NCI-H2171 treated with DMSO at 0.1 percent for 48 hours (cell line): ENCODE measurements at regions not wholly inside any gene's neighbourhood (a gene's known extent, or its start where the extent isn't known, plus 50 kb on each side); places are given as distances from the start of the nearest gene placed in this dataset.
"Not testable (repeated sequence)": the region's sequence is repeated elsewhere in the genome, so short reads cannot be mapped to it uniquely, and the experiment has no call there.

Source experiments
- DNase-seq: peaks from one replicate; lab custom pipeline; 2025; lab: John Stamatoyannopoulos, UW

DNA sequence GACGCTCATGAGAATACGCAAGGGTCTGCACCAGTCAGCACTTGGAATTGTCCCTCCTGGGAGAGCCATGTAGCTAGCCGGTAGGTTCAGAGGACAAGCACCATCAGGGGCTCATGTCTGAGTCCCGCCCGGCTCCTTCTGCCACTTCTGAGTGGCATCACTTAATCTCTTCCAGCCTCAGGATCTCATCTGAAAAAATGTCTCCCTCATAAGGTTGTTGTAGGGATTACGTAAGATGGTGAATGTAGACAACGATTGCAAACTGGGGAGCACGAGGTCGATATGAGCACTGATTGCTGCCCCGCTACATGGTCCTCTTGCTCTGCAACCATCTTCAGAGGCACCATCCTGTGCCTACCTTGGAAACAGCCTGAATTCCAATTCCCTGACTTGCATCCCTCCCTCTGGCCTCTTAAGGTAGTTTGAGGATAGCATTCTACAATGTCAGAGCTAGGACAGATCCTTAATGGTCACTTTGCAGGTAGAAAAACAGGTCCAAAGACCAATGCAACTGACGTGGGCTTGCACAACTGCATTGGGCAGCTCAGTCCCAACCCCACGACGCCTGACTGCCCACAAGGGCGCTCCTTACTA, 115.8 kb upstream of the TMEM45B start:
- no peak for DNase-seq

DNA sequence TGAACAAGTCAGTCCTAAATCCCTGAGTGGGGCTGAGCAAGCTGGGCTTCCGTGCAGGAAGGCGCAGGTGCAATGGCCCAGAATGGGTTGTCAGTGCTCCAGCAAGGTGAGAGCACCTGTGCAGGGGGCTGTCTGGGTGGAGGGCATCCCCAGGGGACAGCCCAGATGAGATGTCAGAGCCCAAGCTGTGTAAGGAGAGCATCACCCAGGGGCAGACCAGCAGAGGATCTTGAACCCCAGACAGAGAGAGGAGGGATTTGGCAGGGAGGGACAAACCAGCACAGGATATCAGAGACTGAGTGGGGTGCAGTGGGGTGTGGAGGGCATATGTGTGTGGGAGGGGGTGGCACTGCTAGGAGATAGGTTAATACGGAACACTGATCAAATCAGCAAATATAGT, 114.9 kb upstream of the TMEM45B start:
- DNase-seq = no peak

DNA sequence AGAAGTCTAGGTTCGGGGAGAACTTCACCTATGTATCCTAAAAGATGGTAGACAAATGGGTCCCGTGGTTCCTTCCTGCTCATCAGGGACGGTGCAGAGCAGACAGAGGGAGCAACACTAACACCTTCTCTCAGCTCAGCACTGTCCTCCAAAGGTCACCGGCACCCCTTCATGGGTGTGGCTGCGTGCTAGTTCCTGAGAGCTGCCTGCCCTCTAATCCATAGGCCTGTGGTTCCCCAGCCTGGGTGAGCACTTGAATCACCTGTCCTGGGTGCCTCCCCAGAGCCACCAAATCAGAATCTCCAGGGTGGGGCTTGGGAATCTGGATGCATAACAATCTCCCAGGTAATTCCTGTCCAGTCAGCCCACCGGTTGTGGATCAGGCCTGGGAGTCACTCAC, 113.9 kb upstream of the TMEM45B start:
- DNase-seq = no peak

DNA sequence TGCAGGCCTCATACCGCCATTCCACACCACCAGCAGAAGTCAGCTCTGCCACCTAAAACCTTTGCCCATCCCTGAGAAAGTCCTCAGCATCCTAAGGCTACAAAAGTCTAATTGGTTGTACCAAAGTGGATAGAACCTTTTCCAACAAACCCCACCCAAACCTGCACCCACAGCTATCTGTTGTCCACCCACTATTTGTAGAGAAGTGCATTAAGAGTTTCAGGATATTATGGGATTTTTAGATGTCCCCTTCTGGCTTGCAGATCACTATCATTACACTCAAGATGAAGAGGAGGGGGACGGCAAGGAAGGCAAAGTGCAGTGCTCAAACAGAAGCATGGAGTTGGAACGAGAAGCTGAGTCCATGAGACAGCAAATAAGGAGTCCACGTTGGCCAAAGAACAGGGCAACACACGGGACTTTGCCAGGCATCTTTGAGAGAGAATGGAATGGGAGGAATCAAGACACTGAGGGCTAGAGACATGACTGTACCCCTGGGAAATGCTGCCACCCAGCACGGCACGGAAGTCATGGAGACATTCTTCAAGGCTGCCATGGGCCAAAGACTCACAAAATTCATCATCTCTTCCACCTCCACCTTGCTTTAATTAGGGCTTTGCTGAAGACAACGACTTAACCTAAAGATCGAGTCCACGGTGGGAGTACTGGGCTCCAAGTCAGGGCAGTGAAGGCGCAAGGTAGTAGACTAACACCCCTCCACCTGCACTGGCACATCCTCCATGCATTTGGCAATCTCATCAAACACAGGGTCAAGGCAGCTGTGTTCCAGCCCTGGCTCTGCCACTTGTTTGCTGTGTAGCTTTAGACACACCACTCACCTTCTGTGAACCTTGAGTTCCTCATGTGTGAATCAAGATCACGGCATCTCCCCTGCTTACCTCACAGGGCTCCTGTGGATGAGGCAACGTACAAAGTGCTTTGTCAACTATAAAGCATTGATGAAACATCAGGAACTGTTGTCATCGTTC, 112.9 kb upstream of the TMEM45B start:
- no peak for DNase-seq

DNA sequence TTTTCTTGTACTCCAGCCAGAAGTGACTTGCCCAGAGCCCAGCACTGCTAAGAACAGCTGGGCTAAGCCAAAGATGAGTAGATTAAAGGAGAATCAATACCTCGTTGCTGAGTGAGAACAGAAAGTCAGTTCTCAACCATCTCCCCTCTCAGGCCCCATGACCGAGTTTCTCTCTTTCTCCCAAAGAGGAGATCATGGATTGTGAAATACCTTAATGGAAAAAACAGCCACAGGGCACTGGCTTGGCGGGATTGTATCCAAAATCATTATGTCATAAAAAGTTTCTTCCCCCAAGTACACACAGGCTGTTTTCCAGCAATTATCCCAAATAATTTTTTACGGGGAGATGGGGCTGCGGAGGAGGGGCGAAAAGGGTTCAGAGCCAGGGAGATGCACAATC, 111.8 kb upstream of the TMEM45B start:
- DNase-seq = no peak

DNA sequence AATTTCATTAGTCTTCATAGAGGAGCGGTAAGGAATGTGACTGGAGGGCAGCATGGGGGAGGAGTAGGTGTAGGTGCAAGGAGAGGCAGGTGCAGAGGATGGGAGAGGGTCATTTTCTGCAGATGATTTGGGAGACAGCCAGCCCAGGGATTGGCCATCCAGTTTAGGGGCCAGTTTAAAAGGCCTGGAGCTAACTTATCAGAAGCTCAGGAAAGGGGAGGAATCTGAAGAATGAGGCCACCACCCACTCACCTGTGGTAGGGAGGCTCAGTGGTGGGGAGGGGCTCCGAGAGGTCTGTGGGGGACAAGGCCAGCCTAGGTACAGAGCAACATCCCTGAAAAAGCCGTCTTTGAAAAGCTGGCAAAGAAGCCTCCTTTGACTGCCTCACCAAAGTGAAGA, 110.8 kb upstream of the TMEM45B start:
- DNase-seq = no peak

DNA sequence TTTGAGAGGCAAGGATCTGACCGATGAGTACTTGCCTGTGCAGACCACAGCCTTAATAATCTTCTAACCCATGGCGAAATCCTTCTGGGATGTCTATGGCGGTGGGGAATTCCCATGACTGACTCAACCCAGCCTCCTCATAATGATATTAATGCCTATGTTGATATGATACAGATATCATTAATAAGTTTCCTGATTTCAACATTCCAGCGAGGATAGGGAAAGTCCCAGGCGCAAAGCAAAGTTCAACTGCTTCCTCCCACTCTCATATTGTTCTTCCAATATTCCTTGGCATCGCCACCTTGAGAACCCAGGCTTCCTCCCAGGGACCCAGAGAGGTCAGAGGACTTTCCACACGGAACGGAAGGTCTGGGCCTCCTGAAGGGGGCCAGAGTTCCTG, 110.3 kb upstream of the TMEM45B start:
- no peak for DNase-seq

DNA sequence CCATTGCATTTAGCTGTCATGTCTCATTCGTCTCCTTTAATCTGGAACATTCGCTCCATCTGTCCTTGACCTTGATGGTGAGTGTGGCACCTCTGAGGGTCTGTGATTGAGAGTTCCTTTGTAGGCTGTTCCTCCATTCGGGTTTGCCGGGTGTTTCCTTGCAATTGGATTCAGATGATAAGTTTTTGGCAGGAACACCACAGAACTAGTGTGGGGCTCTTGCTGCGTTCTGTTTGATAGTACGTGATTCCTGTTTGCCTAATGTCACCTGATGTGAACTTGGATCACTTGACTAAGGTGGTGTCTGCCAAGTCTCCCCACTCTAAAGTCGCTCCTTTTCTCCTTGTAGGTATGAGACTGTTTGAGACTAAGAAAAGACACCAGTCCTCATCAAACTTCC, 109.7 kb upstream of the TMEM45B start:
- DNase-seq = no peak

DNA sequence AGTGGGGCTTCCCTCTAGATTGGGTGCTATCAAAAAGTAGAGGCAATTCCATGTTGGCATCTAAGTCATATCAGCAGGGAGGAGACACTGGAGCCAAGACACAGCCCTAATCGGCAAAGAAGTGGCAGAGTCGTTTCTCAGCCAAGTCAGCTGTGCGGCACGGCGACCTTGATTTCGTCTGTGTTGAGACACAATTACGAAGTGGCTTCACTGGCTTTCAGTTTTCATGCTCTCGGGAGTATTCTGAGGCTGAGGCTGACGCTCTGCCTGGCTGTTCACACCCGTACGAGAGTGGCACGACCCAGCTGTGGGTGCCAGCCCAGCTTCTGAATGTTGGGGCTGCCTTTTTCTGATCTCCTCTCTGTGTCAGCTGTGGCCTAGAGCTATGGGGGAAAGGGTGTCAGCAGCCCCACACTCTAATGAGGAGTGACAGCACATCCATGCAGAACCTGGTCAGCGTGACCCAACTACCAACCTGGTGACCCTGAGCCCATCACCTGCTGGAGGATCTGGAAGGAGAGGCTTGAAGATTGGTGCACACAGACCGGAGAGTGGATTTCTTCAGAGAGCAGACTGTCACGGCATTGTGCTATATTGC, 105.7 kb upstream of the TMEM45B start:
- no peak for DNase-seq

DNA sequence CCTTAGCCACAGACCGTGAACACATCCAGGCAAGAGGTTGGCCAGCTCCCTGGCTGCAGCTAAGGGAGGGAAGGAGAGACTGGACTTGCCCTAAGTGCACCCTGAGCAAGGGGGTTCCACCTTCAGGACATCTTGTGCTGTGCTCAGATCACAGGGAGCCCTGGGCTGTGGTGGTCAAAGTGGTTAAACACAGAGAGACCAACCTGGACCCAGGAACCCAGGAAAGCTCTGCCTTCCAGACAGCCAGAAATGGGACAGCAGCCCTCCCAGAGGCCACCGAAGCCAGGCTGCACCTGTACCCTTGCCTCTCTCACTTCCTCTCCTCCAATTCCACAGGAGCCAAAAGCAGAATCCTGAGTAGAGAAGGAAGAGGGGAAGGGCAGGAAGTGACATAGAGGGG, 105.2 kb upstream of the TMEM45B start:
- no peak for DNase-seq

DNA sequence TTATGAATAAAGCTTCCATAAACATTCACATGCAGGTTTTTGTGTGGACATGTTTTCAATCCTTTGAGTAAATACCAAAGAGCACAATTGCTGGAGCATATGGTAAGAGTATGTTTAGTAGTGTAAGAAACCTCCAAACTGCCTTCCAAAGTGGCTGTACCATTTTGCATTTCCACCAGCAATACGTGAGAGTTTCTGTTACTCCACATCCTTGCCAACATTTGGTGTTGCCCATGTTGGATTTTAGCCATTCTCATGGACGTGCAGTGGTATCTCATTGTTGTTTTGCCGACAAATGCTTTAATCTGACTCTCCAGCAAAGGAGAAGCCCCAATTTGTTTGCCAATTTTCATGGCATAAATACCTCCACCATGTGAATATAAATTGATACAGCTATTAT, 103.9 kb upstream of the TMEM45B start:
- DNase-seq = no peak

DNA sequence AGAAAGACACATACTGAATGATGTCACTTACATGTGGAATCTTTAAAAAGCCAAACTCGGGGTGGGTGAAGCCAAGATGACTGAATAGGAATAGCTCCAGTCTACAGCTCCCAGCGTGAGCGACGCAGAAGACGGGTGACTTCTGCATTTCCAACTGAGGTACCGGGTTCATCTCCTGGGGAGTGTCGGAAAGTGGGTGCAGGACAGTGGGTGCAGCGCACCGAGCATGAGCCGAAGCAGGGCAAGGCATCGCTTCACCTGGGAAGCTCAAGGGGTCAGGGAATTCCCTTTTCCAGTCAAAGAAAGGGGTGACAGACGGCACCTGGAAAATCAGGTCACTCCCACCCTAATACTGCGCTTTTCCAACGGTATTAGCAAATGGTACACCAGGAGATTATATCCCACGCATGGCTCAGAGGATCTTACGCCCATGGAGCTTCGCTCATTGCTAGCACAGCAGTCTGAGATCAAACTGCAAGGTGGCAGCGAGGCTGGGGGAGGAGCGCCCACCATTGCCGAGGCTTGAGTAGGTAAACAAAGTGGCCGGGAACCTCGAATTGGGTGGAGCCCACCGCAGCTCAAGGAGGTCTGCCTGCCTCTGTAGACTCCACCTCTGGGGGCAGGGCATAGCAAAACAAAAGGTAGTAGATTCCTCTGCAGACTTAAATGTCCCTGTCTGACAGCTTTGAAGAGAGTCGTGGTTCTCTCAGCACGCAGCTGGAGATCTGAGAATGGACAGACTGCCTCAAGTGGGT, 103.0 kb upstream of the TMEM45B start:
- not testable (repeated sequence) for DNase-seq

DNA sequence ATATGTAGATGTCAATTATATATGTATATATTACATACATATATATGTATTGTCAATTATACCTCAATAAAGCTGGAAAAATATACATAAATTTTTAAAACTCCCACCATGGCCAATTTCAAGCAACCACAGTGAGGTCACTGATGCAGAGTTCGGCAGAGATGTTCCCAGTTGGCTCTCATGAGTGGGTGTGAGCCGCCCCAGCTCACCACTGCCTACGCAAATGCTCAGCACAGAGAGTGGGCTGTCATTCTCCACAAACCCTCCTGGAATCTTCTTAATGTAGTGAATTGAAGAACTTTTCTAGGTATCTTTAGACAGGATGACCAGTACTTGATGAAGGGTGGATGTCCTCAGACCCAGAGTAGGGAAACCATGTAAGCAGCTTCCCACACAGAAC, 96.6 kb upstream of the TMEM45B start:
- DNase-seq = no peak

DNA sequence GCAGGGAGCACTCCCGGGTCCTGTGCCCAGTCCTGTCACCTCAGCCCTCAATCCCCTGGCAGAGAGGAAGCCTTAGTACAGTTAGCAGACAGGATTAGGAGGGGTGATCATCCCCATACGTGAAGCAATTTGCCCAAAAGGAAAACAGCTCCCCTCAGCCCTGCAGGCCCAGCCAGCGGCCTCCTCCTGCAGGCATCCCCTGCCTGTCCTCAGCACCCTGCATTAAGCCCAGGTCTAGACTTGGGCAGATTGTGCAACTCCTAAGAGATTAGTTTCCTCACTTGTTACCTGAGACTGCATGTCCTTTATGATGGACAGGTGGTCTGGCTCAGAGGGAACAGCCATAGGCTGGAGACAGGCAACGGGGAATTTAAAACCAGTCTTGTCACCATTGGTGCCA, 95.5 kb upstream of the TMEM45B start:
- DNase-seq = no peak

DNA sequence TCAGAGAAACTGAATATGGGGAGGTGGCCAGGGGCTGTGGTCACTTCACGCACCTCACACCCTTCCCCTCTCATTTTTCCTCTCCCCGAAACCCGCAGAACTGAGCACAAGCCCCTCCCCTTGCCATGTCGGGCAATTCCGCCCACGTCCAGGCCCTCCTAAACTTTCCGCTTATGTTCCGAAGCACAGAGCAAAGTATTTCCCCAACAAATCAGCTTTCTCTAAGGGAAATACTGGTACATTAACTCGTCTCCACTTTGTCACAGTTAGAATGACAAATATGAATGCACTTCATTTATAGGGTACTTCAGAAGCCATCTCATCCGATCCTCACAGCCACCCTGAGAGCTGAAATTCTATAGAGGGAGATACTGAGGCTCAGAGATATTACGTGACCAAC, 94.7 kb upstream of the TMEM45B start:
- no peak for DNase-seq

DNA sequence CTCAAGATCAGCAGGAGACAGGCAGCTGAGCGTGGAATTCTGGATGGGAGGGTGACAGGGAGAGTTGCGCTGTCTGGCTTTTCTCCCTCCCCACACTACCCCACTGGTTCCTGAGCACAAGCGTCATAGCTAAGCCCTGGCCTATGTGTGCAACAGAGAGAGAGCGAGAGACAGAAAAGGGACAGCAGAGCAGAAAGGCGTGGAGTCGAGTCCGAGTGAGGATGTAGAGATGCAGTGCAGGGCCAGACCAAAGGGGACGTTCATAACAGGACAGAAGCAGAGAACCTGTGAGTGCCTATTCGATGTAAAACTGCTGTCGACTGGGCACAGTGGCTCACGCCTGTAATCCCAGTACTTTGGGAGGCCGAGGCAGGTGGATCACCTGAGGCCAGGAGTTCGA, 94.0 kb upstream of the TMEM45B start:
- DNase-seq = no peak

DNA sequence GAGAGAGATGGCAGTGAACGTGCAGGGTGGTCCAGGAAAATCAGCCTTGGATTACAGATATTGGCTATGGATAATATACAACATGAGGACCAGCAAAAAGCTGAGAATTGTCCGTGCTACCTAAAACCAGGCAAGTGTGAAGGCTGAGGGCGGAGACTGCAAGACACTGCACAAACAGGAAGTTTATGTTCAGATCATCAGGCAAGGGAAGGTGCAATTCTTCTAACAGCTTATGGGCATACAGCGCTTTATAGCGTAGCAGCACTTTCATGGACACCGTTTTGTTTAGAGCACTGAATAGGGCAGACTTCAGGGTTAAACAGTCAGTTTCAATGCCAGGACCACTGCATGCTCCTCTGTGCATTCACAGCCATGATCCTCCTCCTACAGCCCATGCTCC, 93.1 kb upstream of the TMEM45B start:
- DNase-seq = no peak

DNA sequence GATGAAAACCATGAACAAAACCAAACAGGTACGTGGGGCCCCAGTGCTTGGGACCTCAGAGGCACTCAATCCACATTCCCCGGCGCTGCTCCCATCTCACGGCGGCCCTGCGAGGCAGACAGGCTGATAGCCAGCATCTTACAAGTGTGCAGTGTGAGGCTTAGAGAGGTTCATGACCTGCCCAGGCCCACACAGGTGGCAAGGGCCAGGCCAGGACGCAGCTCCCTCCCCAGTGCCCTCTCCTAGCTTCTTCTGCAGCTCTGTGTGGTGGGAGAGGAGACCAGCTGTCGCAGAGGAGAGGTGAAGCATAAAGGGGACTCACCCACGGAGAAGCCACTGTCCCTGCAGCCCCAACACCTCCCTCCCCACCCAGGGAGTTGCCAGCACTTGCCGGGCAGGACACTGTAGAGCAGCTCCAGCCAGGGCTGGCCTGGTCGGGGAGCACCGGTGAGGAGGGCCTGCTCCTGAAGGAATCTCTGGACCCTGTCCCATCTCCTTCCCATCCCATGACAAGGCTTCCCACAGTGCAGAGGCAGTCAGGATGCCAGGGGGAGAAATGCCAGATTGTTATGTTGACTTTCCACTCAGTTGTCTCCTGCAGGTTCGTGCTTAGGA, 92.4 kb upstream of the TMEM45B start:
- no peak for DNase-seq

DNA sequence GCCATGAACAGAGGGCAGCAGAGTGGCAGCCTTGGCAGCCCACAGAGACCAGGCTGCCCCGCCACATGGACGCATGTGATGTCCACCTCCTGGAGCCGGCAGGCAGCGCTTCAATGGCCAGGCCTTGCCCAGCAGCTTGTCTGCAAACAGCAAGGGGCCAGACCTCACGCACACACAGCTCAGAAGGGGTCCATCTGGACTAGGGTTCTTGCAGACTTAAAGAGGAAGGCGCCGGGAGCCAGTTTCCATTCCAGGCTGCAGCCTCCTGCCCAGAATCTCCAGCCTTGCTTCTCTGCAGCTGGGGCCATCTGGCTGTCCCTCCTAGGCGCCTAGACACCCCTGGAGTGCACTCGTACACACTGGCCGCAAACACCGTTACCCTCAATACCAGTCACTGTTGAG, 91.9 kb upstream of the TMEM45B start:
- DNase-seq = no peak

DNA sequence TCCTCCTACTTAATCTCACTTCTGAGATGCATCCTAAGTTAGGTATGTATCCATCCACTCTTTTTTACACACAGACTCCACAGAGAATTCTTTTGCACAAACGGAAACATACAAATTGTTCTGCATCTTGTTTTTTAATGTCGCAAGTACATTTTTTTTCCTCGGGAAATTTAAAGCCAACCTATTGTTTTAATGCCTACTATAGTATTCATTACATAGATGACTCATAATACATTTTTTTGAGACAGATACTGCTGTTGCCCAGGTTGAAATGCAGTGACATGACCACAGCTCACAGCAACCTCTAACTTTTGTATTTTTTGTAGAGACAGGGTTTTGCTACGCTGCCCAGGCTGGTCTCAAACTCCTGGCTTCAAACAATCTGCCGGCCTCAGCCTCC, 90.8 kb upstream of the TMEM45B start:
- DNase-seq = no peak

DNA sequence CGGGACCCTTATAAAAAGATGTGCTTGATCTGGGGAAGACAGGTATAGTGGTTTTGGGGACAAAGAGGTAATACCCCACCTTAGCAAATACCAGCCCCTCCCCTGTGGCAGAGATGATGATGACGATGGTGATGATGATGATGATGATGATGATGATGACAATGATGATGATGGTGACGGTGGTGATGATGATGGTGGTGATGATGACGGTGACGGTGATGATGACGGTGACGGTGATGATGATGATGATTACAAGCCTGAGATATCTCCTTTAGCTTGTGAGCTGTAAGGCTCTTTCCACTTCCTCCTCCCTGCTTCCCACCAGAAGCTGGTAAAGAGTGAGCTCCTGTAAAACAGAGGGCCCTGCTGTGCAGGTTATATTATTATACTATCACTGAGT, 89.5 kb upstream of the TMEM45B start:
- no peak for DNase-seq

DNA sequence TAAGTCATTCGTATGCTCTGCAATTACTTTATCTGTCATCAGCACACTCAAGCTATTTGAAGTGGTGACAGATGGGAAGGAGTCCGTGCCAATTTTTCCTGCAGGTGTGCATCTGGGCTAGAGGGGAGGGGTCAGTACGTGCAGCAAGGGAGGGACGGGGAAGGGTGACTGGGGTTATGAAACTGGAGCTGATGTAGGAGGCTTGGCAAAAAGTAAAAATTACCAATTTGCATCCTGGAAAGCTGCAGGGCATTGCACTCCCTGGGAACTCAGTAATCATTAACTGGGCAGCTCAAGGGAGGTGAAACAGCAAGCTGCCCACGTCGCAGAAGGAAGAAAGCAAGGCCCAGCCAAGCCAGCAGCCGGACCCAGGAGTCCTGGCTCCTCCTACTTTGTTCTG, 87.1 kb upstream of the TMEM45B start:
- peak; percentile 85 for DNase-seq
